Activated gamma-delta T cell (primary cell): ENCODE measurements at regions not wholly inside any gene's neighbourhood (a gene's known extent, or its start where the extent isn't known, plus 50 kb on each side); places are given as distances from the start of the nearest gene placed in this dataset.

Experiments
- DNase-seq: peaks from one replicate; lab custom pipeline; 2025; lab: John Stamatoyannopoulos, UW

DNA sequence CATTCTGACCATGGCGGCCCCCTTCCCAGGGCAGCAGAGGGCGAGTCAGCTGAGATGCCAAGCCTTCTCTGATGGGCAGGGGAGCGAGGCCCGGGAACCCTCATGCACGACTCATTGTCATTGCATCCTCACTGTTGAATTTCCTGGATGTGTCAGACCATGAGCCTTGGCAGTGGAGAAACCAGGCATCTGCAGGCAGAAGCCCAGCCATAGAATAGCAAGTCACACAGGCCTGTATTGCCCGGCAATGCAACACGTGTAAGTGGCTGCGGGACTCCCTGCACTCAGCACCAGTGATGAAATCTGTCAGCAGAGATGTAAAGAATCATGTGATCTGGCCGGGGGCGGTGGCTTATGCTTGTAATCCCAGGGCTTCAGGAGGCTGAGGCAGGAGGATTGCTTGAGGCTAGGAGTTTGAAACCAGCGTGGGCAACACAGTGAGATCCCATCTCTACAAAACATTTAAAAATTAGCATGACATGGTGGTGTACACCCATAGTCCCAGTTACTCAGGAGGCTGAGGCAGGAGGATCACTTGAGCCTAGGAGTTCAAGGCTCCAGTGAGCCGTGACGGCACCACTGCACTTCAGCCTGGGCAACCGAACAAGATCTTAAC lies 199.7 kb downstream of the KATNAL1 start:
- no peak for DNase-seq

DNA sequence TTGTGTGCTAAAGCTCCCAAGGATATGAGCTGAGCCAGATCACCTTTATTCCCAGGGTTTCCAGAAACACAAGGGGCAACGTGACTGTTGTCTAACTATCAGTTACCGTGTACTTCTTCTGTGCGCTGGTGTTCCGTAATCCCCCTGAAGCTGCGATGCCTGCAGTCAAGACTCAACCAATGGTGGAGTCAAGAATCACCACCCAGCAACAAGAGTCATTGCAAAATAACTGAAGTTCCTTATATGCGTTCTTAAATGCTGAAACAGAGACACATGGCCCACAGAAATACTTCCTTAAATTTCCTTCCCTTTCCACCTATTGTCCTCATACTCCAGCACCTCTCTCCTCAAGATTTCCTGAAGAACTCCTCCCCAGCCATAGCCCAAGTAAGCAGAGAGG lies 200.2 kb downstream of the KATNAL1 start:
- DNase-seq = no peak

DNA sequence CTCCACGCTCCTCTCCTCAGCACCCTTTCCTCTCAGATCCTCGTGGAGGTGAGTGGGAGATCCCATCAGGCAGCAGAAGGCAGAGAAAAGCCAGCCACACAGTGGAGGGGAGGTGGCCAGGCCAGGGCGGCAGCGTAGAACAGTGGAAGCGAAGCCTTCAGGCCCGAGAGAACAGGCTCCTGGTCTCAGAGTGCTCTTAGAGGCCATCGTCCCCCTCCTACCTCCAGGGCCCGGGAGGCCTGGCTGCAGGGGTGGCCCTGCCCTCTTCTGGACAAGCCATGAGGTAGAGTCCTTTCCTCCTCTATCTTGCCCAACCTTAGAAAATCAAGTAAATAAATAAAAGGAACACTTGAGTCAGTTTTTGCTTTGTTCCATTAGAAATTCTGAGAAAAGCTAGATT lies 202.0 kb downstream of the KATNAL1 start:
- no peak for DNase-seq

DNA sequence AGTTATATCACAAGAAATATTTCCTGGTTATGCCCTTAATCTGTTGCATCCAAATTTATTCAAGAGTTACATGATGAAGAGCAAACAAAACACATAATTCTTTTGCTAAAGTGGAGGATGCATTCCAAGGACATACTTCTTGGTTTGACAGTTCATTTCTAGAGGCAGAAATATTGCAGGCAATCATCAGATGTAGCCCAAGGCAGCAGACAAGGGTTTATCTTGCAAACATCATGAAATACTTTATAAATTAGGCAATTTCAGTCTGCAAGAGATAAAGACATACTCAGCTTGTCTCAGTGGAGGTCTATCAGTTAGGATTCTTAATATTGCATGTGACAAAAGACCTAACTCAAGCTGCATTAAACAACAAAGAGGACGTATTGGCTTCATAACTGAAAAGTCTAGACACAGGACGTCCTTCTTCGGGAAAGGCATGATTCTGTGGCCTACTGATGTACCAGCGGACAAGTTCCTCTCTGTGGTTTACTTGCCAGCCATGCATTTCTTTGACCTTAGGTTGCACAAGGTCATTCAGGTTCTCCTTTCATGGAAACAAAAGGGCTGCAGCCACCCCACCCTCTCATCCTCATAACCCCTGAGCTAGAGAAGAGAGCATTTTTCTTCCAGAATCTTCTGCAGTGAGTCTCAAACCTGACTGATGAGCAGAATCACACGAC lies 204.1 kb downstream of the KATNAL1 start:
- DNase-seq = no peak

DNA sequence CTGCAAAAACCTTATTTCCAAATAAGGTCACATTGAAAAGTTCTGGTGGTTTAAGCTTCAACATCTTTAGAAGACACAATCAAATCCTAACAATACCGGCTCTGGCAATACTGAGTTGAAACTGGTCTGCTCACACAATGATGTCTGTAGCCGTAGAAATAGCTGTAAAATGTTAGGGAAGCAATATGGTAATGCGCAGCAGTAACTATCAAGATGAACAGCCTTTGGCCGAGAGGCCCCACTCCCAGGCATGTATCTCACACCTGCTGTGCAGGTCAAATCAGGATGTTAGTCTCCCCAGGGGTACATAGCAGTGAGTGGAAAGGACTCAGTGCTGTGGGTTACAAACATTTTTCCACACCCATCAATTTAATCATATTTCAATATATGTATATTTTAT lies 207.1 kb downstream of the KATNAL1 start:
- DNase-seq = no peak

DNA sequence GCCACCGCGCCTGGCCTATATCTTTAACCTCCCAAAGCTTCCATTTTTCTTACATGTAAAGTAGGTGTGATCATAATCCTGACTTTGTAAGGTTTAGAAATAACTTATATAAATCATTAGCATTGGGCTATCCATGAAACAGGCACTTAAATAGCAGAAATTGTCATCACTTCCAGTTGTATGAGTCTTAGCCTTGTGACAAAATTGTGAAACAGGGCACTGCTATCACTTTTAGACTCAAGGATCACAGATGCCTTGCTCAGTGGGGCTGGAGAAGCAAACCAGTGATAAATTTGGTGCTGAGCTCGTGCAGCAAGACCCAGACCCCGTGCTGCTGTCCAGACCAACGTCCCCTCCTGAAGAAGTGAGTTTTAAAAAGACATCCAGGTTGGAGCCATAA lies 209.7 kb downstream of the KATNAL1 start:
- DNase-seq = no peak

DNA sequence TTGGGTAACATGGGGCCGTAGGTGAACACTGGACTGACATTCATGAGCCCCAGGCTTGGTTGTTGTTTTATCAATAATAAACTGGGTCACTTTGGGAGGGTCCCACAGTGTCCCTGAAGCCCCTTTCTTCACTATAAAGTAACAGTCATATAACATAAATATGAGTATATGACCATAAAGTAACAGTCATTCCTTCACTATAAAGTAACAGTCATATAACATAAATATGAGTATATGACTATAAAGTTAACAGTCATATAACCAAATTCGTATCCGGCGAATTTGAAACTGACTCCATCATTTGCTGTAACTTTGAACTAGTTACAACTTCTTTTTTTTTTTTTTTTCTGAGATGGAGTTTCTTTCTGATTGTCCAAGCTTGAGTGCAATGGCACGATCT lies 210.3 kb downstream of the KATNAL1 start:
- DNase-seq = no peak

DNA sequence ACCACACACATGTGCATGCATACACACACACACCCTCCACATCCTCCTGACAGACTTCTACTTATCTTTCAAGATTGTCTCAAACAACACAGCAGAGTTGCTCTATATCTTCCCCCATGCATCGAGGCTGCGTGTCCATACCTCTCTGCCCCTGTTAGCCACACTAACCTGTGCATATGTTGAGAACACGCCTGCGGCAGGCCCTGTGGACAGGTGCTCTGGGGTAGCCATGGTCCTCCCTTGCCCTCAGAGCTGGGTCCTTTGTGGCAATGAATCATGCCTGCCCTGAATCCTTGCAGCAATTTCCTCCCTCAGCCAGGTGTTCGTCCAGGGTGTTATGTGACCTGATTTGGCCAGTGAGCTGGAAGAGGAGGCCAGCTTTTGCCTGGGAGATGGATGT lies 213.3 kb downstream of the KATNAL1 start:
- DNase-seq = no peak

DNA sequence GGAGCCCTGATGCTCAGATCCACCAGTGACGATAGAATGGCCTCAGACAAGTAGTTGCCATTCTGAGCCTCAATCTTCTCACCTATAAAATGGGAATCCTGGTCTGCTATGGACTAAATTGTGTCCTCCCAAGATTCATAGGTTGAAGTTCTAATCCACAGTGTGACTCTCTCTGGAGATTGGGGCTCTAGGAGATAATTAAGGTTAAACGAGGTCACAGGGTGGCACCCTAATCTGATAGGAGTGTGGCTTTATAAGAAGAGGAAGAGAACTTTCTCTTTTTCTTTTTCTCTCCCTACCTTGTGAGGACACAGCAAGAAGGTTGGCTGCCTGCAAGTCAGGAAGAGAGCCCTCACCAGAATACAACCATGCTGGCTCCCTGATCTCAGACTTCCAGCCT lies 214.1 kb downstream of the KATNAL1 start:
- DNase-seq = no peak

DNA sequence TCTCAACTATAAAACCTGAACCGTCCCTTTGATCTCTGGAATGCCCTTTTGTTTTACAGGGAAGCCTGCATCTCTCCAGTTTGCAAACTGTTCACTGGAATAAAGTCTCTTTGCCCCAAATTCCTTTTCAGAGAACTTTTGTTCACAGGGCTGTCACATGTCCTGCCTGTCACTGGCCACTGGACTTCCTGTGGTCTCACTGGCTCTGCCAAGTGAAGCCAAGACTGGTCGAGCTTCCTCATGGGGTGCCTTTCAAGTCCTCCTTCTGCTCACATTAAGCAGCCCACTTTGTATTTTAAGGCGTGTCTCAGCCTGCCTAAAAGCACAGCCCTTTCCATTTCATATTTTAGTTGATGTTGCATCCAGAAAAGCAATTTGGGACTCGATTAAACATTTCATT lies 215.7 kb downstream of the KATNAL1 start:
- DNase-seq = no peak

DNA sequence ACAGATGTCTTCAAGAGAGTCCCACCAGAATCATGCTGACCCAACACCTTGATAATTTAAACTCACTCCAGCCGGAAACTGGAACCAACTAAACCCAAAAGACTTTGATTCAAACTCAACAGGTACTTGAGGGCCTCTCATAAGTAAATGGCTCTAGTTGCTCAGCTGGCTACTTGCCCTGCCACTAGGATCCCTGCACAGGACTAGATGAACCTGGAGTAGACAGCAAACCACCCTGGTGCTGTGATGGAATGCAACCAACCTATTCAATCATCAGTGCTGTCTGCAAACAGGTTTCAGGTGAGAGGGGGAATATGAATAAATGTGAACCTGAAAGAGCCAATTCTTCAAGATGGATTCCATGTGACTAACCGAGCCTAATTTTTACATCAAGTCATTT lies 216.3 kb downstream of the KATNAL1 start:
- no peak for DNase-seq

DNA sequence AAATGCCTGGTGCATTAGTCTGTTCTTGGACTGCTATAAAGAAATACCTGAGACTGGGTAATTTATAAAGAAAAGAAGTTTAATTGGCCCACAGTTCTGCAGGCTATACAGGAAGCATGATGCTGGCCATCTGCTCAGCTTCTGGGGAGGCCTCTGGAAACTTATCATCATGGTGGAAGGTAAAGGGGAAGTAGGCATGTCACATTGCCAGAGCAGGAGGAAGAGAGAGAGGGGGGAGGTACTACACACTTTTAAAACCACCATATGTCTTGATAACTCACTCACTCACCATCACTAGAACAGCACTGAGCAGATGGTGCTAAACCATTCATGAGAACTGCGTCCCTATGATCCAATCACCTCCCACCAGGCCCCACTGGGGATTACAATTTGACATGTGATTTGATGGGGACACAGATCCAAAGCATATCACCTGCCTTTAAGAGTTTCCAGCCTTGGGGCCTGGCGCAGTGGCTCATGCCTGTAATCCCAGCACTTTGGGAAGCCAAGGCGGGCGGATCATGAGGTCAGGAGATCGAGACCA lies 219.0 kb downstream of the KATNAL1 start:
- DNase-seq = no peak

DNA sequence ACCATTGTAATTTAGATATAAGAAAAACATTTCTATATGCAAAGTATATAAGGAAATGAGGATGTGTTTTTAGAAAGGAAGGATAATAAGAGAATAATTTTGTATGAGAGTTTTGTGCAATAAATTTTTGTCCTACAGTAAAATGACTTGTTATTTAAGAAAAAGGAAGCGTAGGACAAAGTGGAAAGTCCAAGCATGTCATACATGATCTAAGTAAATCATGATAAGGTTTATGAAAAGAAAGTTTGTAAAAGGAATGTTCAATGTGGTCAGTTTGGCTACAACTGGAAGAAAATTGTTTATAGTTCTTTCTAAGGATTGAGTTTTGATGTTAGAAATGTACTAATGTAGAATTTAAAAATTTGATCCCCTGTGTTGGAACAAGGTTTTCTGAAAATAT lies 222.3 kb downstream of the KATNAL1 start:
- no peak for DNase-seq

DNA sequence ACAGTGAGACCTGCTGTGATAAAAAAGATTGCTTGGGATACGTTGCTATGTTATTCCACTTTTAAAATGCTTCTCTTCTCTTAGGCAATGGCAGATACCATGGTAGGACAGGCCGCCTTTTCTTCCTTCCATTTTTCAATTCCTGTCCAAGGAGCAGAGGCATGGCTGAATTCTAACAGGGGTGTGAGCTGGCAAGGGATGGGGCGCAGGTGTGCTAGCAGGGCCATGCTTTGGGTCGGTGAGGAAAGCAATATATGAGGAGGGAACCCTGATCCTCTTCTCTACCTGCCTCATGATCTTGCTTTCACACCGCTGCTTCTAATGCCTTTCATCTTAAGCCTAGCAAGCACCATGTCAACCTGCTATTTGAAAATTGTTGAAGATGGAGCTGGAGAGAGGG lies 225.0 kb downstream of the KATNAL1 start:
- no peak for DNase-seq

DNA sequence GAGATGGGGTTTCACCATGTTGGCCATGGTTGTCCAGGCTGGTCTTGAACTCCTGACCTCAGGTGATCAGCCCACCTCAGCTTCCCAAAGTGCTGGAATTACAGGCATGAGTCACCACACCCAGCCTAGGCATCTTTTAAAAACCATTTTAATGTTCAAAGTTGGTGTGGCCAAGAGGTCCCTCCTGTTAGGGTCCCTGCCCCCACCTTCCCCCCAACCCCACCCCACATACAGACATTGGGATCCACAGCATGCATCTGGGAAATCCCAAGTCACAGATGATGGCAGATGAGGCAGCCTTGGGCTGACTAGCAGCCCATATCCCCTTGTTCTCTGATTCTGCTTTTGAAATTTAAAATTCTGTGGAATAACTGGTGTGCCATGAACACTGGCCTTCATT lies 226.0 kb downstream of the KATNAL1 start:
- DNase-seq = no peak

DNA sequence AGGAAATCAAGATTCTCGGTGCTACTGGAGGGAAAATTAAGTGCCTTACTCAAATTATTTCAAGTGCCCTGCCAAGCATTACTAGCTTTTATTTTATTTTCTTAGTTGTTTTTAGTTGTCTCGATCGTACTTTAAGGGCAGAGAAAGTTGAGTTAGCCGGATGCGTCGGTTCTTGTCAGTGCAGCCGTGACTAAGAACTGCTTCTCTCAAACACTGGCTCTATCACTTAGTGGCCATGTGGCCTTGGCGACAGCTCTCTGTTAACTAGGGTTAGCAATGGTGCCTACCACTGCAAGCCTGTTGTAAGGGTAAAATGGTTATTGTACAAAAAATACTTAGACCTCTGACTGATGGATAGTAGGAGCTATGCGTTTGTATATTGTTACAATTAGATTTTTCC lies 227.8 kb downstream of the KATNAL1 start:
- no peak for DNase-seq

DNA sequence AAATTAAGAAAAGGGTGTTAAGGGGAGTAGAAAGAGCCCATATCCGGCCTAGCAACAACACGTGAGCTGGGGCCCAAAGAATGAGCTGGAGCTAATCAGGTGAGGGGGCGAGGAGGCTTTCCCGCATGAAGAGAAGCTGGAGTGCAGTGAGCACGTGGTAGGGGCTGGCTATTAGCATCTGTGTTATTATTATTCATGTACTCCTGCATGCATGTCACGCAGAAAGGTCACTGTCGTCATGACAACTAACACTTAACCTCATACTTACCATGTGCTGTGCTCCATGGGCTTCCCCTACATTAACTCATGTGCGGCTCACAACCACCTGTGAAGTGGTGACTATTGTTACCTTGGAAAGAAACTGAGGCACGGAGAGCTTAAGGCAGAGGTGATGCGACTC lies 227.6 kb upstream of the UBL3 start:
- no peak for DNase-seq

DNA sequence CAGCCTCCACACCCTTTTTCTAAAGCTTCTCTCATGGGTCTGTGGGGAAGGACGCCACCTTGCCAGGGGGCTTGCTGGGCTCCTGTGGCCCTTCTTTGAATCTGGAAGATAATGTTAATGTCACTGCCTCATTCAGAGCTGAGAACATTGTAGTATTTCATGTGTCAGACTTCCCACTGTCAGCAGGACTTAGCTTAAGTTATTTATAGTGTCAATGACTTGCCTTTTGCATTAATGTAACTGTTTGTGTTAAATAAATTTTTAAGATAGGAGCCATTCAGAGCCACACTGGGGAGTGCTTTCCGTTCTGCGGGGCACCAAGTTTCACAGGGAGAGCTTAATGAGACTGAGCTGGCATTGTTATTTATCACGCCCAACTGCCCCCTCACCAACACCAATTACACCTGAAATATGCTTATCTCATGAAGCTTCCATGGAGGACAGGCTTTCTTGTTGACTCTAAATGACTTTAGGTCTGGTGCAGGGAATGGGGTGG lies 226.9 kb upstream of the UBL3 start:
- DNase-seq = no peak

DNA sequence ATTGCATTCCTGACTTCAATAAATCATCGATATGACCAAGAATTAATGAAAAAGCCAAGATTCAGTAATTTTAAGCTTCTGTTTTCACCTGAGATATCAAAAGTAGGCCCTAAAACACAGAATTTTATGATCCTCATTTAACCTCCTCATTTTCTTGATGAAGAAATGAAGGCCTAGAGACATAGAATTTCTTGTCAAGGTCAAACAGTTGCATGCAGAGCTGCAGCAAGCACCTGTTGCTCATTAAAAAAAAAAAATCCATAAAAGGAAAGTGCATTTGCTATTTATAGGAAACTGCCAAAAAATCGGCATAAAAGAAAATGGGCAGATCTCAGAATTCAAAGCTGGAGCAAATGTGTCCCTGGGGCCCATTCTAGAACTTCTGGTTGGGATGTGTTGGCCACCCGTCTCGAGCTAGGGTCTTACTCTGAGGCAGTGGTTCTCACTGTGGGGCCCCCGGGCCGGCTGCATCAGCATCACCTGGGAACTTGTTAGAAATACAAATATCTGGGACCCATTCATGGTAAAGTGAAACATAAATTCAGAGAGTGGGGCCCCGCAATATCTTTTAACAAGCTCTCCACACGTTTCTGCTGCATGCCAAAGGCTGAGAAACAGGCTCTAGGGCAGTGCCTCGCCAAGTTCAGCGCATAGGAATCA lies 224.7 kb upstream of the UBL3 start:
- no peak for DNase-seq

DNA sequence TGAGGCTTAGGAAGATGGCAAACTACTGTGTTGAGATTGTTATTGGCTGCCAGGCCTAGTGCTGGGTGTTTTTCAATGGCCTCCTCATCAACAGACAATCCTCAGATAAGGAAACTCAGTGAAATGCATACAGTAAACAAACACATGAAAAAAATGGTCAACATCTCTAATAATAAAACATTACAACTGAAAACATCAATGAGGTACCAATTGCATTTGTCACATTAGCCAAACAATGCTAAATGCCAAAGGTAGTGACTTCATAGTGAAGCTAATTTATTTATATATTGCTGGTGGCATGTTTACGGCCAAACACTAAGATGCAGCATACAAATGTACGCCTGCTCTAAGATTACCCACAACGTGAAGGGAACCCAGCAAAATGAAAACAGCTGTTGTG lies 224.0 kb upstream of the UBL3 start:
- DNase-seq = no peak

DNA sequence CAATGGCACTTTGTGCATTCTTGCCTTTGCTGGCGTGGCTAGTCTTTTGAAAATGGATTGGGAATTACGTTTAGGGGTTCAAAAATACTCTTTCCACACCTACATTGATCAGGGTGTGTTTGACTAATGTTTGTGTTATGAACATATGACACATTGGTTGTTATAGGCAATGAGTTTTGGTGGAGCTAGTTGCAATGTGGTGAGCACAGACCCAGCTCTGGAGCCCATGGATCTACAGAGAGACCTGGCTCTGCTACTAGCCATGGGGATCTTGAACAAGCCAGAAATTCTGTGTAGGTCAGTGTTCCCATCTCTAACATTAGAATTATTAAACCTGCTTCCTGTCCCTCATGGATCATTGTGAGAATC lies 222.4 kb upstream of the UBL3 start:
- DNase-seq = no peak

DNA sequence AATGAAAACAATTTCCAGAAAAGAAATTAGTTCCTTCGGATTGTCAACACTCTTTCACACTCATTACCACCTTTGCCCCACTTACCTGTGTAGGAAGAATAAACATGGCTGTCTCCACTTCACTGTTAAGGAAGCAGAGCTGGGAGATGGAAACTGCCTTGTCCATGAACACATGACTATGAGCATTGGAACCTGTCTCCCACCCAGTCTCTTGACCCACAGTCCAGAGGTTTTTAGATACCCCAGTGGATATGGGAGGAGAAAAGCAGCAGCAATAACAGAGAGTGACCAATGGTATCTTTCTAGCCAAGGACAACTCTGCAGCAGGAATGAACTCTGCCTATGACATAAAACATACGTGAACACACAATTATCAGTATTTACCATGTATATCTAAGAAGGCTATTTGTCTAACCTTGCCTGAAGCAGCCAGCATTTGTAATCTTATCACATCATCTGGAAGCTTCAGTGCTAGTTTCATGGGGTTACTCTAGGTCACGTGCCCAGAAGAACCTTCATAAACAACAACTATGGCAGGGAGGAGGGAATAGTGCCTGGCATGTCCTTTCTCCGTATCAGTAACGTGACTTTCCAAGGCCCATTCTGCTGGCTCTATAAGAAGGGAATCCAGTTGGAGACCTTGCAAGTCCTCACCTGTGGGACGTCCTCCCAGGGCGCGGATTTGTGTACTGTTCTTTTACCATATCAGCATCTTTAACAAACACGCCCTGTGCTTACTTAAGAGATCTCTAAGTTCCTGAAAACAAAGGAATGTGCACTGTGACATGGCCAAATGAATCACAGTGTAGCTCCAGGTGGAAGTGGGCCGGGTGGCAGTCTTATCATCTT lies 221.8 kb upstream of the UBL3 start:
- DNase-seq = no peak
